SHP77 (cell line): ENCODE measurements at regions not wholly inside any gene's neighbourhood (a gene's known extent, or its start where the extent isn't known, plus 50 kb on each side); places are given as distances from the start of the nearest gene placed in this dataset.
"Not testable (repeated sequence)": the region's sequence is repeated elsewhere in the genome, so short reads cannot be mapped to it uniquely, and the experiment has no call there.

ENCODE experiments used
- DNase-seq, 2 experiments: peaks; one replicate each; lab custom pipeline; 2025; lab: John Stamatoyannopoulos, UW

DNA sequence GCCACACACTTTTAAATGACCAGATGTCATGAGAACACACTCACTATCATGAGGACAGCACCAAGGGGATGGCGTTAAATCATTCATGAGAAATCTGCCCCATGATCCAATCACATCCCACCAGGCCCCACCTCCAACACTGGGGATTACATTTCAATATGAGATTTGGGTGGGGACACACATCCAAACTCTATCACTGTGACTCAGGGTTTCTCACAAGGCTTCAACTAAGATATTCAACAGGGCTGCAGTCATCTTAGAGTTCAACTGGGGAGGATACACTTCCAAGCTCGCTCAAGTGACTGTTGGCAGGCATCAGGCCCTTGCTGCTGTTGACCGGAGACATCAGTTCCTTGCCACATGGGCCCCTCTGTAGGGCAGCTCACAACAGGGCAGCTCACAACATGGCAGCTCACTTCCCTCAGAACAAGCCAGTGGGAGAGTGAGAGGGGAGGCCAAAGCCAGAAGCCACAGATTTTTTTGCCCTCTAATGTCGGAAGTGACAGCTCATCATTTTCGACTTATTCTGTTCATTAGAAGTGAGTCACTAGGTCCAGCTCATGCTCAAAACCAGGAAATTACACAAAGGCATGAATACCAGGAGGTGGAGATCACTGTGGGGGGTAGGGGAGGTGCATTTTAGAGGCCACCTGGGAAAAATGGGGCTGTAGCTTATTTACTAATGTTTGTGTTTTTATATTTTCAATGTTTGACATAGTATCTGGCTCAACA, 50.8 kb upstream of the PTHLH start:
- DNase-seq = no peak

DNA sequence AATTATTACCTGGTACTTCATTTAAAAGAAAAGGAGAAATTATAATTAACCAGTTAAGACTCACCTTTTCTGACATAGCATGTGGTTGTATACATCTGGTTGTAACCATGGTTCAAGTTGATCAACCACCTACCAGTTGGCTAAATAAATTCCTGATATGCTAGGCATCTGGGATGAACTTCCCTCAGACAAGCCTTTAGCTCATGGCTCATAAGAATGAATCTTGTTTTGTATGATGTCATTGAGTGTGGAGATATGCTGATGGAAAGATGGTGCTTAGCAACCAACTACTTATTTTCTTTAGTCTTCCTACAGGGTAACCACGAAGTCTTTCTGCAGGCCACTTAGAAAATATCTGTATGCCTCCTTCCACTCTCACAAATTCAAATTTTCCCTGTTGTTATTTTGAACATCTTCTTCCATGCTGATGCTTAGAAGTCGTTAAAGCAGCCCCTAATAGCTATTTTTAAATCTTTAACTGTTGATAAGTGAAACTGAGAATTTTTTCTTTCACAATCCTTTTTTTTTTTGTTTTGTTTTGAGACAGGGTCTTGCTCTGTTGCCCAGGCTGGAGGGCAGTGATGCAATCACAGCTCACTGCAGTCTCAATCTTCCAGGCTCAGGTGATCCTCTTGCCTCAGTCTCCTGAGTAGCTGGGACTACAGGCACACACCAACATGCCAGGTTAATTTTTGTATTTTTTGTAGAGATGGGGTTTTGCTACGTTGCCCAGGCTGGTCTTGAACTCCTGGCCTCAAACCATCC, 51.9 kb upstream of the PTHLH start:
- no peak for DNase-seq

DNA sequence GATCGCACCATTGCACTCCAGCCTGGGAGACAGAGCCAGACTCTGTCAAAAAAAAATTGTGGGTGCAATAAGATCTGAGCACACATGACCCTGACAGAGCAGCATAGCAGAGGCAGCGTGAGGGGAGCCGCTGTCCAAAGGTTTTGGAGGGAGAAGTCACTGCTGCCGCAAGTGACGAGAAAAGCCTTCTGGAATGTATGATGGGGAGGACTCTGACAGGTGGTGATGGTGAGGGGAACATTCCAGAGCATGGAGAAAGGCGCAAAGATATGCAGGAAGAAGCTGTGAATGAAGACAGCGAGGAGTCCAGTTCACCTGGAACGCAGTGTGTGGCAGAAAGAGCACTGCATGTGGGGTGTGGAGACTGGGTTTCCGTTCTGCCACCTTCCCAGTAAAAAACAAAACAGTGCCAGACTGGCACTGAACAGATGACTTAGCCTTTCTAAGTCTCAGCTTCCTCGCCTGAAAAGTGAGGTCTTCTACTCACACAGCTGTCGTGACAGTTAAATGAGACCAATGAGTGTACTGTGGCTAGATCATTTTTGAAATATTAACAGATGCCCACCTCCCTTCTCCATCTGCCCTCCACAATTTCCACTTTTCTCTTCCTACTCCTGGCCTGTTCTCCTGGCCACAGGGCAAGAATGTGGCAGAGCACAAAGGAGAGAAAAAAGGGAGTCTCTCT, 53.4 kb upstream of the PTHLH start:
- no peak for DNase-seq

DNA sequence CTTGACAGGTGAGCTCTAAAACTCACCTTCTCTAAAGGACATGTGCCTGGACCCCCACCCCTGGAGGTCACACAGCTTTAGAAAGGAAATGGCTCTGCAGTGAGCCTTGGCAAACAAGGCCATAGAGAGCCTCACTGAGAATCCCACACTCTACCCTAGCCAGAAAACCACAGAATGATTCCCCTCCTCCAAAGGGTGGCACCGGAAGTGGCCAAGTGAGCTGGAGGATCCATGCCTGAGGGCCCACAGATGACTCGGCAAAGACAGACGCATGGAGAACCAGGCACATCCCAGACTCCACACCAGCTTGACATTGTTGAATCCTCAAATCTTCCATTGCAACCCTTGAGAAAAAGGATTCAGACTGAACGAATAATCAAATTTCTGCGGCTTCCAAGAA, 54.2 kb upstream of the PTHLH start:
- peak; percentile 43 to 47 for DNase-seq

- DNase-seq = peak; percentile 28 to 34
These were observed 54.8 kb upstream of the PTHLH start for GRCh38 chr12:28027328-28027727.

GRCh38 chr12:28027947-28028724, 55.6 kb upstream of the PTHLH start:
- DNase-seq = no peak

GRCh38 chr12:28032811-28033537, 60.4 kb upstream of the PTHLH start:
- no peak for DNase-seq

DNA sequence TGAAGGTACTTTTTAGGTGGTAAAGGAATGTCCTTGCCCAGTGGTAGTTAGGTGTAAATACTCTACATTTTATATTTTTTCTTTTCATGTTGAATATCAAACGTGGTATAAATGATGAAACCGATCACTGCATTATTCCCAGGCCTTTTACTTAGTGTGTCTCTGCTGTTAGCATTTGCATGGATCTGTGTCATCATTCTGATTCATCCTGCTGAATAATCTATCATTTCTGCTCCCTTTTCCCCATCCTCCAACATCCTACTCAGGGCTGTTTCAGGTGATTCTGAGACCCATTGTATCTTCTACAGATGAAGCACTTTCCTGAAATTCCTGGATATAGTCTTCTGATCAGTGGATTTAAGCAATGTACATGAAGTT, 61.0 kb upstream of the PTHLH start:
- no peak for DNase-seq

DNA sequence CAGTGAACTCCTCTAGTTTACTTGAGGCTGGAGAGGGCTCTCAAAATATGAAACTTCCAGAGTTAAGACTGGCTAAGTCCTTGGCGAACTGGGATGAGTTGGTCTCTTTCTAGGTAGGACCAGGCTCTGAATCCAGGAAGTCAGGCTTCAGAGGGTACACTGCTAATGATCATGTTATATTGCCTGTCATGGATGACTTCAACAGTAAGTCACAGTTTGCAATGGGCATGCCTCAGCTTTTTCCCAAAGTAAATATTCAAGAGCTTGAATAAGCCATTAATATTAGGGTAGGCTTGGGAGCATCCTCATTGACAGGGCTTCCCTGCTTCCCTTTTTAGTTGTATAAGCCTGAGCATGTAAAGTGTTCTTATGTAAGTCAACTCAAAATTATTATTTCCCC, 61.7 kb upstream of the PTHLH start:
- no peak for DNase-seq

GRCh38 chr12:28035500-28035899, 63.0 kb upstream of the PTHLH start:
- DNase-seq = peak; percentile 33 to 58

DNA sequence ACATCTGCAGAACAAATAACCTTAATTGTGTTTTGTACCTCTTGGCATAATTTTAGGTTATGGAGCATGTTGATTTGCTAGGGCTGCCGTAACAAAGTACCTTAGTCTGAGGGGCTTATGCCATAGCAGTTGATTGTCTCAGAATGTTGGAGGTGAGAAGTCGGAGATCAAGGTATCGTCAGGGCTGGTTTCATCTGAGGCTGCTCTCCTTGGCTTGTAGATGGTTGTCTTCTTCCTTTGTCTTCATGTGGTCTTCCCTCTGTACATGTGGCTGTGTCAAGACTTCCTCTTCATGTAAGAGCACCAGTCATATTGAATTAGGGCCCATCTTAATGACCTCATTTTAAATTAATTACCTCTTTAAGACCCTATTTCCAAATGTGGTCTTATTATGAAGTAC, 64.4 kb upstream of the PTHLH start:
- no peak for DNase-seq

DNA sequence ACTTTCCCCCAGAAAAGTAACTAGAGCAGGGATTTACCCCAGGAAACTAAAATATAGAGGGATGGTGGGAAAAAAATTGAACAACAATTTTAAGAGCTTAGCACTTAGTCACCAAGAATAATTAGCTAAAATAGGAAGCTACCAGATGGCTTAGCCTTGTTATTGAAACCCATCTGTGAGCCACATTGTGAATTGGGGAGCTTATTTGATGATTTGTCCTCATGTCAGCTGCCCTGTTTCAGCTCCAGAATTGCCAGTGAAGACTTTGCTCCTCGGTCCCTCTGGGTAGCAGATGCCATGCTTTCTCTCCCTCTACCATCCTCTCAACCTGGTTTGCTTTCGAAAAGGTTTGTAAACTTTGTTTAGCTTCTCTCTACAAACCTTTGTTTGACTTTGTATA, 67.7 kb upstream of the PTHLH start:
- DNase-seq = no peak

DNA sequence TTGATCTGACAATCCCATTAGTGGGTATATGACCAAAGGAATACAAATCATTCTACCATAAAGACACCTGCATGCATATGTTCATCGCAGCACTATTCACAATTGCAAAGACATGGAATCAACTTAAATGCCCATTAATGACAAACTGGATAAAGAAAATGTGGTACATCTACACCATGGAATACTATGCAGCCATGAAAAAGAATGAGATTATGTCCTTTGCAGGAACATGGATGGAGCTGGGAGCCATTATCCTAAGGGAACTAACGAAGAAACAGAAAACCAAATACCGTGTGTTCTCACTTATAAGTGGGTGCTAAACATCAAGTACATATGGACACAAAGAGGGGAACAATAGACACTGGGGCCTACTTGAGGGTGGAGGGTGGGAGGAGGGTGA, 74.1 kb upstream of the PTHLH start:
- DNase-seq = not testable (repeated sequence)

GRCh38 chr12:28050606-28051005, 78.1 kb upstream of the PTHLH start:
- no peak for DNase-seq

- DNase-seq = no peak
These were observed 79.2 kb upstream of the PTHLH start for GRCh38 chr12:28051516-28052354.

GRCh38 chr12:28053564-28053963, 81.0 kb upstream of the PTHLH start:
- no peak for DNase-seq

DNA sequence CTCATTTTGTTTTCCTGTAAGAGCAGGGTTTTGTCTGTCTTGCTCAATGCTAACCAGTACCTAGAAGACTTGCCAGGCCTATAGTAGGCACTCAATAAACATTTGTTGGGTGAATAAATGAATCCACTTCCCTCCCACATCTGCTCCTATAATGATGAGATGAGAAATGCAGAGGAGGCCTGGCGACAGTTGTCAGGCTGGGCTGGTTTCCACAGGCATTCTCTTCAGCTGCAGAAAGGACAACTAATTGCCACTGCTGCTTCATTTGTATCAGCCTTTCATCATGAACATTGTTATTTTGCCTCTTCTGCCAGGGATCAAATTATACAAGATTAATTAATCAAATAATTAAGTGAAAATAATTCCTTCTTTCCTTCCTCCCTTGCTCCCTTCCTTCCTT, 82.0 kb upstream of the PTHLH start:
- DNase-seq = no peak

GRCh38 chr12:28057856-28058615, 85.5 kb upstream of the PTHLH start:
- no peak for DNase-seq

- no peak for DNase-seq
These were observed 86.7 kb upstream of the PTHLH start for GRCh38 chr12:28059220-28059619.

DNA sequence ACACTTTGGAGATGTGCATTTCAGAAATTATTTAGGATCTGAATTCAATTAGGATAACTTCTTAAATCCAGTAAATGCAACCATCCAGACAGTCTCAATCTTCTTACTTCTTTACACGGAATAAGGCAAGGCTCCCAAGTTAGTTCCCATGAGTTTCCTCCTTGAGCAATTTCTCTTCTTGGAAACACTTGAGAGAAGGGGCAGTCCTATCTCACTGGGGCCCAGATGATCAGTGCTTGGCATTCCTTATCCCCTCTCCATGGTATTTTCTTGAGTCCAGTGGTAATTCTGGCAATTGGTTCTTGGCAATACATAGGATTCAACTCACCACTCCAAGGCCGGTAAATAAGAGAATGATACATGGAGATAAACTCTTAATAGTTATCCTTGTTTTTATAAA, 87.1 kb upstream of the PTHLH start:
- DNase-seq = no peak
